Activated T-cell treated with anti-CD3 and anti-CD28 coated beads, Interleukin-2, amount 50 U/mL, for 4 hours (primary cell): ENCODE measurements at regions not wholly inside any gene's neighbourhood (a gene's known extent, or its start where the extent isn't known, plus 50 kb on each side); places are given as distances from the start of the nearest gene placed in this dataset.

Experiments
- ATAC-seq, 2 donors: fragments of 200-7000 bp; cut with Tn5 transposase; one replicate each; pipeline ENCODE4 v1.10.0; 2021
- DNase-seq: peaks from one replicate; pipeline ENCODE4 v3.0.0-alpha.2; 2020
- H3K27me3 Mint-ChIP-seq: one replicate; pipeline ENCODE4 v1.8.0; 2021; ENCODE audit warnings: low read depth, mixed read lengths
- H3K36me3 Mint-ChIP-seq: one replicate; pipeline ENCODE4 v1.8.0; 2022; ENCODE audit warnings: mixed read lengths; ENCODE audit not compliant: insufficient read depth
- H3K4me1 Mint-ChIP-seq: one replicate; pipeline ENCODE4 v1.8.0; 2021; ENCODE audit warnings: low read depth, mixed read lengths
- H3K4me3 Mint-ChIP-seq: one replicate; pipeline ENCODE4 v1.8.0; 2021; ENCODE audit warnings: mild to moderate bottlenecking, moderate library complexity, mixed read lengths
- H3K9me3 Mint-ChIP-seq: one replicate; pipeline ENCODE4 v1.8.0; 2021; ENCODE audit warnings: mixed read lengths

DNA sequence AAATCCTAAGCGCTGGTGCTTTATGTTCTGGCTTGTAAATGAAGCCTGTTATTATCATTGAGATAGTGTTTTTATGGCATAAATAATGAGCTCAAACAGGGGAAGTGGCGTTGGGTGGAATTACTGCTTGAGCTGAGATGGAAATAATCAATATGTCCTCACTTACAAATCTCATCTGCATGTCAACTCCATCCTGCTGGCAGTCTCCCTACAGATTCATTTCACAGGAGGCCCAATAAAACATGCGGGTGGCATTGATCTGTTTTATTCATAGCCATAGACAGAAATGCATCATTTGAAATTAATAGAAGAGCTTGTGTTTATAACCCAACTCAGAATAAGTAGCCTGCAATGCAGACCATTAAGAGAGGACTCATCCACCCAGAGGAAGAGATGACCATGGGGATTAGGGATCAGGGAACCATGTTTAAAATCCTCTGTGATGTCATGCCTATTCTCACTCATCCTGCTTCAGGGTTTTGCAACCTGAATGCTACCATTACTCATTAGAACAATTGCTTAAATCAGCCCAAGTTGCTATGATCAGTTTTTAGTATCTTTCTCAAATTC is 680.4 kb downstream of the TLR4 start:
- no peak for ATAC-seq
- no peak overlapping the region for H3K4me3 Mint-ChIP-seq
- H3K36me3 Mint-ChIP-seq: no peaks in the 10 kb centered on the region
- DNase-seq: no peak
- H3K27me3 Mint-ChIP-seq: no peaks in the 10 kb centered on the region
- peaks cover 3% of the 10 kb centered on the region for H3K9me3 Mint-ChIP-seq
- H3K4me1 Mint-ChIP-seq: no peaks in the 10 kb centered on the region

DNA sequence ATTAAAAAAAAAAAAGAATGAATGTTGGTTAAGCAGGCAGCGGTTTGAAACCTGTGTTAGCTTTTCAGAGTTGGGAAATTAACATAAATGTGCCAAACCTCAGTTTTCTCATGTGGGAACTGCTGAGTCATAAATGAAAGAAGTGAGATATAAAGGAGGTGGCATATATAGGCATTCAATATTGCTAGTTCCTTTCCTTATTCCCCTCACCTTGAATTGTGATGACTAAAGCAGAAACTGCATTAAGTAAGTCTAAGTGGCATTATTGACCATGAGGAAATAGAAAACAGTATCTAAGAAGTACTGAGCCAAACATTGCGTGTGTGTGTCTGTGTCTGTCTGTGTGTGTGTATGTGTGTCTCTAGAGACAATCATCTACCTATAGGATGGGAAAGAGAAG is 691.2 kb downstream of the TLR4 start:
- Mint-ChIP-seq H3K27me3 (no peaks in the 10 kb centered on the region), H3K4me3 (no peak overlapping the region), H3K36me3 (no peaks in the 10 kb centered on the region), H3K4me1 (no peaks in the 10 kb centered on the region), H3K9me3 (peaks cover 8% of the 10 kb centered on the region)
- no peak for DNase-seq
- ATAC-seq: no peak

DNA sequence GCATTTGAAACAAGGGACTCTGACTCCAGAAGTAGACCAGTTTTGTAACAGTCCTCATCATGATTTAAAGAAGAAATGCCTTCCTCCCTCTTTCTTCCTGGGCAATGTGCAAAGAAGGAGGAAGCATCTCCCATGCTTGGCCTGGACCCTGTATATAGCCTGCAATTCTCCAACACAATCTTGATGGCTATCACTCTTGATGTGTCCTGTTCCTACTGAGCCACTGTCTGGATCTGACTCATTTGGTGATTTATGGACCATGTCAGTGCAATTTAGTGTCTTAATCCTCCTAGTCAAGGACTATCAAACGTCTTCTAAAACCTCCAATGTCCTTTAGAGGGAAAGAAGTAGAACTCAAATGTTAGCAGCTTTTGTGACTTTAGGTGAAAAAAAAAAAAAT is 697.3 kb downstream of the TLR4 start:
- ATAC-seq (no peak), DNase-seq (no peak)
- H3K36me3 Mint-ChIP-seq: no peaks in the 10 kb centered on the region
- no peaks in the 10 kb centered on the region for H3K9me3 Mint-ChIP-seq
- H3K4me3 Mint-ChIP-seq: no peak overlapping the region
- H3K4me1 Mint-ChIP-seq: no peaks in the 10 kb centered on the region
- H3K27me3 Mint-ChIP-seq: no peaks in the 10 kb centered on the region

DNA sequence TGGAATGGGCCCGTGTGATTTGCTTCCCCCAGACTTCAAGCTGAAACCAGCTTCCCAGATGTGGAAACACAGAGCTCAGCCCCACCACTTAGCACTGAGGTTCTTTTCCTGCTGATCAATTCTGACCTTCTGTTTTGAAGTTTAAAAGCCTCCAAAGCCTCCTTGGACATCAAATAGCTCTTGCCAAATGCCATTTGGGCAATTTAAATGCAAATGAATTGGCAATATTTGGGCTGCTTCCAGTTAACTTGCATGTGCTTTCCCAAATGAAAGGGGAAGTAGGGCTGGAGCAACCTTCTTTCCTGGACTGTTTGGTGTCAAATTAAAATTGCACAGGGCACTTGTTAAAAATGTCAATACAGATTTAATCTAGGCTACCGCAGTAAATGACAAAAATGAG is 710.5 kb downstream of the TLR4 start:
- peaks cover 1% of the 10 kb centered on the region for H3K9me3 Mint-ChIP-seq
- no peak for DNase-seq
- H3K27me3 Mint-ChIP-seq: no peaks in the 10 kb centered on the region

DNA sequence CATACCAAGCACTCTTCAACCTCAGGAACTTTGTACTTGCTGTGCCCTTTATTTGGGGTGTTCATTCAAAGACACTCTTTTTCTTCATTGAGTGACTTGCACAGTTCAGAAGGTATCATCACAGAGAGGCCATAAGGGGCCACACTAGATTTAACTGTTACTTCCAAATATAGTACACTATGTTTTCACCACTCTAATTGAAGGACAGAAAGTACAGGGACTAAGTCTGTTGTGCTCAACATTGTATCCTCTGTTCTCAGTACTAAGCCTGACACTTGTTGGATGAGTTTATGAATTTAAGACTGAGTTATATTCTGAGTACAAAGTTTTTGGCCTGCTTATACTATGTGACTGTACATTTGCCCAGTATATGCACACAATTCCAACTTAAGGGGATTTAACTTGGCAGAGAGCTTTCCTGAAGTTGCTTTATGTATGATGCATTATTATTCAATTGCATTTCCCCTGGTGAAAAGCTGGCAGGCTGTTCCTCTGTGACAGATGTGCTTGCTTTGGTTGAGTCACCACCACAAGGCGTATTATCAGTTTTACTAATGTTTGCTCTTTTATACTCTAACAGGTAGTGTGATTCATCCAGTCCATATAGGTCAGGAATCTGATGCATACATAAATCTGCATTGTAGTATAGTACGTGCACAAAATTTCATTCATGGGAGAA is 714.8 kb downstream of the TLR4 start:
- no peak for DNase-seq
- H3K9me3 Mint-ChIP-seq: no peaks in the 10 kb centered on the region
- no peaks in the 10 kb centered on the region for H3K27me3 Mint-ChIP-seq
- no peaks in the 10 kb centered on the region for H3K36me3 Mint-ChIP-seq
- no peak overlapping the region for H3K4me3 Mint-ChIP-seq
- no peak for ATAC-seq
- H3K4me1 Mint-ChIP-seq: no peaks in the 10 kb centered on the region

More for the DNA sequence above, 710.5 kb downstream of the TLR4 start:
- no peaks in the 10 kb centered on the region for H3K36me3 Mint-ChIP-seq
- no peak overlapping the region for H3K4me3 Mint-ChIP-seq
- ATAC-seq: no peak
- no peaks in the 10 kb centered on the region for H3K4me1 Mint-ChIP-seq

DNA sequence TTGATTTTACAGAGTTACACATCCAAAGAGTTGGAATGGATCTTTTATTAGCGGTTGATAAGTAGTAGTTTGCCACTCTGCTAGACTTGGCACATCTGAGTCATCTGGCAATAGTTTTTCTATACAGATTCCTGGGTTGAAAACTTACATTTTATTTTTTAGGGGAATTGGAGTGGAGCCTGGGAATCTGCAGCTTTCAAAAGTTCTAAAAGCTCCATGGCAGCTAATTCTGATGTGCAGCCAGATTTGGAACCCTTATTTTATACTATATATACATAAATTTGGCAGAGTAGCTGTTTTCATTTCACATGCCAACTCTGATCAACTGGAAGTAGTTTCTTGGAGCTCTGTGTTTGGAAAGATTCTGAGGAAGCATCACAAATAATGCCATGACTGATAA is 715.5 kb downstream of the TLR4 start:
- no peak overlapping the region for H3K4me3 Mint-ChIP-seq
- H3K27me3 Mint-ChIP-seq: no peaks in the 10 kb centered on the region
- DNase-seq: no peak
- ATAC-seq: no peak
- H3K4me1 Mint-ChIP-seq: no peaks in the 10 kb centered on the region
- no peaks in the 10 kb centered on the region for H3K9me3 Mint-ChIP-seq
- H3K36me3 Mint-ChIP-seq: no peaks in the 10 kb centered on the region

DNA sequence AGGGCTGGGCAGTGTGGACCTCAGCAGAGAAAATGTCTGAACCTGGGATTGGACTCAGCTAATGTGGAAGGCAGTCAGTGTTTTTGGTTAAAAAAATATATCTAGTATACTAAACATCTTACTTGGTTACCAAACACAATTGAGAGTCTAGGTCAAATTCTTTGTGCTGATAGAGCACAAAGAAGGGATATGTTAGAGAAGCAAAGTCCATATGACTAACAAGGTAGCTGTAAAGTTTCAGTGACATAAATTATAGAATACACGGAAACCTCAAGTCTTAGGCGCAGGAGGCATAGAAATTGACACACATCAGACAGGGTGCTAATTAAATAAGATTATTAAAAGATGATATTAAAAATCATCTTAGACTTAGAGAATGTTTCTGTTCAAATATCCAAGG is 718.3 kb downstream of the TLR4 start:
- no peaks in the 10 kb centered on the region for H3K4me1 Mint-ChIP-seq
- no peaks in the 10 kb centered on the region for H3K9me3 Mint-ChIP-seq
- H3K27me3 Mint-ChIP-seq: no peaks in the 10 kb centered on the region
- no peaks in the 10 kb centered on the region for H3K36me3 Mint-ChIP-seq
- no peak for ATAC-seq
- DNase-seq: no peak
- H3K4me3 Mint-ChIP-seq: no peak overlapping the region

DNA sequence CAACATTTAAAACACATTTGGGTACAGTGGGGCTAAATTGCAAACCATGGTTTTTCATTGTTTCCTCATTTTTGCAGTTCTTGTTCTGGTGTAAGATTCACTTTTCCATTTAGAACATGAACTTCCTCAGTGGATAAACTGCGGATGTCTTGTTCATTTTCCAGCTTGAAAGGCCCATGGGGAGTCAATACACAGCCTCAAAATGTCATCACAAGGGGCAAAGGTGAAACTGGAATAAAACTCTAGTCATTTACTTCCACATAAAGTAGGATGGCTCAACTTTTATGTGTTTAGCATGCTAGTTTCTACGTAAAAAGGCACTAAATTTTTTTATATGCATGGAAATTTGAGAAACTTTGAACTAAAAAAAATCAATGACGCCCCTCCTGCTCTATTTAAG is 718.8 kb downstream of the TLR4 start:
- Mint-ChIP-seq H3K36me3 (no peaks in the 10 kb centered on the region), H3K9me3 (no peaks in the 10 kb centered on the region), H3K27me3 (no peaks in the 10 kb centered on the region), H3K4me3 (no peak overlapping the region), H3K4me1 (no peaks in the 10 kb centered on the region)
- DNase-seq (no peak), ATAC-seq (no peak)

DNA sequence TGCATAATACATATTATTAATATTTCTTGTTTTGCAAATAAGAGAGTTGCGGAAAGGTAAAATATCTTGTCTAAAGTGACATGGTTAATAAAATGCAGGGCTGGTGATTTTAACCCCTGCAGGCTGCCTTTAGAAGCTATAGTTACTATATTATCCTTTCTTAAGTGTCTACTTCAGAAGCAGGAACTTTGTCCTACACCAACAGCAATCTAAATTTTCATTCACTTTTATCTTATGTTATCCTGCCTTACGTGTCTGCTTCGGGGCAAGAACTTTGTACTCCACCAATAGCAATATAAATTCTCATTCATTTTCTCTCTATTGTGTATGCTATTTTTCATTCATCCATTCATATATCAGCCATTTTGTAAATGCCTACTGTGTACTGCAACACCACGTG is 719.5 kb downstream of the TLR4 start:
- Mint-ChIP-seq H3K9me3 (no peaks in the 10 kb centered on the region), H3K4me1 (no peaks in the 10 kb centered on the region), H3K36me3 (no peaks in the 10 kb centered on the region), H3K4me3 (no peak overlapping the region), H3K27me3 (no peaks in the 10 kb centered on the region)
- ATAC-seq (no peak), DNase-seq (no peak)

DNA sequence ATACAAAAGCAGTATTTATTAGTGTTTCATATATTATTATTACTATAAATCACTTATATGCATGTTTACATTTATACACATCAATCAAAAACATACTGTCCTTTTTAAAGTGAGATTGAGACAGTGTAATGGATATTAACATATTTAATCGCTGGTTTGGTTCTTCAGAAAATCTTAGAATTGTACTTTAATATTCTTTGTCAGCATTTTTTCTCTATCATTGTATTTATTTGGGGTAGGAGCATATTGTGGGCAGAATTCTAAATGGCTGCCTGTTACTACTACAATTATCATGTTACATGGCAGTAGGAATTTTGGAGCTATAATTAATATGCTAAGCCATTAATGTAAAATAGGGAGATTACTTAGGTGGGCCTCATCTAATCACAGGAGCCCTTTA is 722.6 kb downstream of the TLR4 start:
- no peak for ATAC-seq
- DNase-seq: no peak
- no peaks in the 10 kb centered on the region for H3K4me1 Mint-ChIP-seq
- no peaks in the 10 kb centered on the region for H3K27me3 Mint-ChIP-seq
- H3K9me3 Mint-ChIP-seq: peaks cover 4% of the 10 kb centered on the region
- no peaks in the 10 kb centered on the region for H3K36me3 Mint-ChIP-seq
- H3K4me3 Mint-ChIP-seq: no peak overlapping the region

DNA sequence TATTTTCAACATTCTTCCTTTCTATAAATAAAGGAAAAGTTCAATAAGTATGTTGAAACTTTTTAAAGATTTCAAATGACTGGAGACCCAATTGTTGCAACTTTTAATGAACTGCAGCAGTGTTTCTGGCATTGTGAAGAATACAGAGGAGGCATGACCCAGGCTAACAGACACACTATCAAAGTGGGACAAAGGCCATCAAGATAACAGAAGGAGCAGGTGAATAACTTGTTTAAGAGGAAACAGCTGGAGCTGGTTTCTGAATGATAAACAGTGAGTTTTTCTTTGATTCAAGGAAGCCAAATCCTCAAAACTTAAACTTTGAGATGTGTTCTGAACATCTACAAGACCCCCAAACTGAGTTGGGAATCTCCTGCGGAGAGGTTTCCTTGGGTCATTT is 734.6 kb downstream of the TLR4 start:
- no peaks in the 10 kb centered on the region for H3K4me1 Mint-ChIP-seq
- DNase-seq (no peak), ATAC-seq (no peak)
- no peaks in the 10 kb centered on the region for H3K9me3 Mint-ChIP-seq
- H3K4me3 Mint-ChIP-seq: no peak overlapping the region
- H3K36me3 Mint-ChIP-seq: no peaks in the 10 kb centered on the region
- no peaks in the 10 kb centered on the region for H3K27me3 Mint-ChIP-seq

DNA sequence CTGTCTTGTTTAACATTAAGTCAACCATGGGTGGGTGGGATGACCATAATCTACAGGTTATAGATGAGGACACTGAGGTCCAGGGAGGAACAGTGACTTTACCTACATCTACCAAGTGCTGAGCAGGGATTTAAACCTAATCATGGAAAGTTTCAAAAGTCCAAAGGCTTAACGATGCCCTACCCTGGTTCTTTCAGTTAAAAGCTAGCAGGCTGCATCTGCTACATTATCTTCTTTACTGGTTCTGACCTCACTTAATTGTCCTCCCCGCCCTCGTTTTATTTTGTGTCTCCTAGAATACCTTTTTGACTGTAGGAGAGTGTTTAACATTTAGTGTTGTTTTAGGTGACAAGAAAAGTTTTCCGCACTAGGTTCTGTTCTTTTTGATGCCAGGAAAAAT is 735.2 kb downstream of the TLR4 start:
- ATAC-seq: no peak
- no peak overlapping the region for H3K4me3 Mint-ChIP-seq
- no peaks in the 10 kb centered on the region for H3K4me1 Mint-ChIP-seq
- H3K27me3 Mint-ChIP-seq: no peaks in the 10 kb centered on the region
- no peaks in the 10 kb centered on the region for H3K9me3 Mint-ChIP-seq
- no peak for DNase-seq
- H3K36me3 Mint-ChIP-seq: no peaks in the 10 kb centered on the region

DNA sequence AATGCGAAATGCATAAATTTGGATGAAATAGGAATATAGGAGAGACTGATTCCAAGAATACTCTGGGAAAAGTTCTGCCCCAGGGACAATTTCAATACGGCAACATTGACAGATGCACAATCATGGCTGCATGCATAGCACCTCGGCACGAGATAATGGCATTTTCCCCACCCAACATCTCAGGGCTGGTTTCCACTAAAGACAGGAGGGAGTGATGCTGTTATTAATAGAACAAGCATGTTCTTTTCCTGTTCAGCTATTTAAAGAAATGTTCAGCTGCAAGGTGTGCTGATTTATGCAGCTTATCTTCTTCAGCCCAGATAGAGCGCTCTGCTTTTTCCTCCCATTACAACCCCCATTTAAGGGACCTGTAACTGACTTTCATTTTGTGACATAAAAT is 740.2 kb downstream of the TLR4 start:
- DNase-seq (no peak), ATAC-seq (no peak)
- H3K36me3 Mint-ChIP-seq: no peaks in the 10 kb centered on the region
- no peaks in the 10 kb centered on the region for H3K27me3 Mint-ChIP-seq
- H3K9me3 Mint-ChIP-seq: no peaks in the 10 kb centered on the region
- H3K4me1 Mint-ChIP-seq: no peaks in the 10 kb centered on the region
- H3K4me3 Mint-ChIP-seq: no peak overlapping the region

DNA sequence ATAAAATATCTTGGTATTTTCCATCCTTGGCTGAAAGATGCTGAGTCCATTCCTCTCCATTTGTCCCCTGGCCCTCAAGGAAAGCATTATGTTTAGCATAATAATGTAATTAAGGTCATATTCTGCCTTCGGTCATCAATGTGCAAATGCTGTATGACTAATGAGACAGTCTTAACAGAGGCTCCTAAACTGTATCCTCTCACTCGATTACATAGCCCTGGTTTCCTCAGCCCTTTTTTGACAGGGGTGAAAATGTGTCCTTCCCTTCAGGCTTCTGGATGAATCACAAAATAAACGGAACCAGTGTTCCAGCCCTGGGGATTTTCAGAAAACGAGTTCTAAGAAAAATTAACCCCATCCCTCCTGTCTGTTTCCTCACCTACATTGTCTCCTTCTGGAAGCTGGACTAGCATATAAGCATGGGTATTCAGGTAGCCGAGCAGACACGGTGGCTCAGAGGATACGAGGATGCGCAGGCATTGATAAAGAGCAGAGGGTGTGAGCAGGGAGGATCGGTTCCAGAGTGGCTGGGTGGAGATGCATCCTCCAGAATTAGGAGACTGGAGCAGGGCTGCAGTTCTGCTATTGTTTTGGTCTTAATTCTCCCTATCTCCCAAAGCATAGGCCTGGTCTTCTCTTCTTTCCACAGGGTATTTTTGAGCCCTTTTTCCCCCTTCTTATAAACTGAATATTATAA is 742.9 kb downstream of the TLR4 start:
- no peaks in the 10 kb centered on the region for H3K4me1 Mint-ChIP-seq
- H3K36me3 Mint-ChIP-seq: no peaks in the 10 kb centered on the region
- no peak overlapping the region for H3K4me3 Mint-ChIP-seq
- DNase-seq: no peak
- no peaks in the 10 kb centered on the region for H3K27me3 Mint-ChIP-seq
- no peaks in the 10 kb centered on the region for H3K9me3 Mint-ChIP-seq
- no peak for ATAC-seq

DNA sequence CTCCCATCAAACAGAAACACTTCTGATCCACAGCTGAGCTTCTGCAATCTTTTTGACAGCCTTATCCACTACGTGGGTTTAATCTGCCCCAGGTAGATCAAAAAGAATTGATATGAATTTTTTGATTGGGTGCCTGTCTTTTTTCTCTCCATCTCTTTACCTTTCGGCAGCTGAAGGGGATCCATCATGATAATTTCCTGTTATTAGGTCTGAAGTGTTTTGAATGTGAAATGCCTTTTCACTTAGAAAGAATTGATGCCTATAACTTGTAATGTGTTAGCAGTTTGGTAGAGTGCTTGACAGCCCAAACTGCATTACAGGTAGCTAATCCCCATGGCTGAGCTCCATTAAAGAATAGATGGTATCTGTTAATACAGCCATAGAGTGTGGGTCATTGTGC is 745.4 kb downstream of the TLR4 start:
- no peaks in the 10 kb centered on the region for H3K4me1 Mint-ChIP-seq
- DNase-seq (no peak), ATAC-seq (no peak)
- no peaks in the 10 kb centered on the region for H3K27me3 Mint-ChIP-seq
- no peak overlapping the region for H3K4me3 Mint-ChIP-seq
- no peaks in the 10 kb centered on the region for H3K36me3 Mint-ChIP-seq
- H3K9me3 Mint-ChIP-seq: no peaks in the 10 kb centered on the region
